ENCODE measurements at regions not wholly inside any gene's neighbourhood (a gene's known extent, or its start where the extent isn't known, plus 50 kb on each side); places are given as distances from the start of the nearest gene placed in this dataset.

- DNase-seq (ENCODE audit: low read depth): no peak
- TF ChIP-seq, protein P1, sequence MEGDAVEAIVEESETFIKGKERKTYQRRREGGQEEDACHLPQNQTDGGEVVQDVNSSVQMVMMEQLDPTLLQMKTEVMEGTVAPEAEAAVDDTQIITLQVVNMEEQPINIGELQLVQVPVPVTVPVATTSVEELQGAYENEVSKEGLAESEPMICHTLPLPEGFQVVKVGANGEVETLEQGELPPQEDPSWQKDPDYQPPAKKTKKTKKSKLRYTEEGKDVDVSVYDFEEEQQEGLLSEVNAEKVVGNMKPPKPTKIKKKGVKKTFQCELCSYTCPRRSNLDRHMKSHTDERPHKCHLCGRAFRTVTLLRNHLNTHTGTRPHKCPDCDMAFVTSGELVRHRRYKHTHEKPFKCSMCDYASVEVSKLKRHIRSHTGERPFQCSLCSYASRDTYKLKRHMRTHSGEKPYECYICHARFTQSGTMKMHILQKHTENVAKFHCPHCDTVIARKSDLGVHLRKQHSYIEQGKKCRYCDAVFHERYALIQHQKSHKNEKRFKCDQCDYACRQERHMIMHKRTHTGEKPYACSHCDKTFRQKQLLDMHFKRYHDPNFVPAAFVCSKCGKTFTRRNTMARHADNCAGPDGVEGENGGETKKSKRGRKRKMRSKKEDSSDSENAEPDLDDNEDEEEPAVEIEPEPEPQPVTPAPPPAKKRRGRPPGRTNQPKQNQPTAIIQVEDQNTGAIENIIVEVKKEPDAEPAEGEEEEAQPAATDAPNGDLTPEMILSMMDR (conservative IDR thresholded peaks at IDR 0.05; ENCODE audit: control insufficient read depth, insufficient read depth, low read depth, low read length): no peak
- no peak overlapping the region for H3K4me3 ChIP-seq (ENCODE audit: control insufficient read depth, low read depth, low read length)
These were observed 474.2 kb downstream of the PRELID2 start for GRCh38 chr5:145360936-145361335.

GRCh38 chr5:145350513-145350912 is 484.6 kb downstream of the PRELID2 start:
- H3K4me3 ChIP-seq (ENCODE audit: control insufficient read depth, low read depth, low read length): no peak overlapping the region
- DNase-seq (ENCODE audit: low read depth): peak; percentile 38
- TF ChIP-seq, protein P1 (conservative IDR thresholded peaks at IDR 0.05; ENCODE audit: control insufficient read depth, insufficient read depth, low read depth, low read length): no peak

GRCh38 chr5:145347026-145347616 is 488.0 kb downstream of the PRELID2 start:
- peak; percentile 55 for DNase-seq (ENCODE audit: low read depth)
- TF ChIP-seq, protein P1 (conservative IDR thresholded peaks at IDR 0.05; ENCODE audit: control insufficient read depth, insufficient read depth, low read depth, low read length): peak; percentile 79
- no peak overlapping the region for H3K4me3 ChIP-seq (ENCODE audit: control insufficient read depth, low read depth, low read length)

GRCh38 chr5:145345511-145346287 is 489.4 kb downstream of the PRELID2 start:
- H3K4me3 ChIP-seq (ENCODE audit: control insufficient read depth, low read depth, low read length): no peak overlapping the region
- peak; percentile 5 for DNase-seq (ENCODE audit: low read depth)
- TF ChIP-seq, protein P1 (conservative IDR thresholded peaks at IDR 0.05; ENCODE audit: control insufficient read depth, insufficient read depth, low read depth, low read length): no peak

DNA sequence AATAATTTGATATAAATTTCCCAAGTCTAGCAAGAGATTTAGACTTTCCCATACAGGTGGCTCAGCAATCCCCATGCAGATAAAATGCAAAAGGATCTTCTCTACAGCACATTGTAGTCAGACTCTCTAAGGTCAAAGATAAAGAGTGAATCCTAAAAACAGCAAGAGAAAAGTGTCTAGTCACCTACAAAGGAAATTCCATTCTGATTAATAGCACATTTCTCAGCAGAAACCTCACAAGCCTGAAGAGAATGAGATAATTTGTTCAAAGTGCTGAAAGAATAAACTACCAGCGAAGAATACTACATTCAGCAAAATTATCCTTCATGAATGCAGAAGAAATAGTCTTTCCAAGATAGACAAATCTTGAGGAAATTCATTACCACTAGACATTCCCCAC is 493.3 kb downstream of the PRELID2 start:
- peak; percentile 8 for DNase-seq (ENCODE audit: low read depth)
- TF ChIP-seq, protein P1 (conservative IDR thresholded peaks at IDR 0.05; ENCODE audit: control insufficient read depth, insufficient read depth, low read depth, low read length): no peak
- no peak overlapping the region for H3K4me3 ChIP-seq (ENCODE audit: control insufficient read depth, low read depth, low read length)

GRCh38 chr5:145340099-145340498 is 495.0 kb downstream of the PRELID2 start:
- H3K4me3 ChIP-seq (ENCODE audit: control insufficient read depth, low read depth, low read length): no peak overlapping the region
- TF ChIP-seq, protein P1 (conservative IDR thresholded peaks at IDR 0.05; ENCODE audit: control insufficient read depth, insufficient read depth, low read depth, low read length): no peak
- DNase-seq (ENCODE audit: low read depth): no peak

Measured in fibroblast of mammary gland (primary cell).